CD4-positive, alpha-beta T cell treated with Interleukin-15 for 4 hours (primary cell): ENCODE measurements at regions not wholly inside any gene's neighbourhood (a gene's known extent, or its start where the extent isn't known, plus 50 kb on each side); places are given as distances from the start of the nearest gene placed in this dataset.
"Not testable (repeated sequence)": the region's sequence is repeated elsewhere in the genome, so short reads cannot be mapped to it uniquely, and the experiment has no call there.

Source experiments
- DNase-seq: peaks from one replicate; pipeline ENCODE4 v3.0.0-alpha.2; 2020; ENCODE audit warnings: low spot score

DNA sequence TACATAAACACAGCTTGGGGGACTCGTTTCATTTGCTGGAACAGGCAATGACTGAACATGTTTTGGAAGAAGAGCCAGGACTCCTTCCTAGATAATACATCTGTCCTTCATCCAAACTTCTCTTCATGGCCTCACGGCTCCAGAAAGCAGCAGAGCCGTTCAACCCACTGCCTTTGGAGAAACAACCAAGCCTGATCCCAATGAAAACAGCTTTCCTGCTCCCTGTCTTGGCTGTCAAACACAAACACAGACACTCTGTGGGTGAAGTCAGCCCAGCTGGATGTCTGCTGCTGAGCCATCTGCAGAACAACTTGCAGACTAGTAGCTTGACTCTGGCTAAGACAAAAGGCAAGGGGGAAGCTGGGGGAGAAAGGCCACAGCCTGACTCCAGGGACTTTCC is 345.1 kb upstream of the PSMD7 start:
- no peak for DNase-seq

DNA sequence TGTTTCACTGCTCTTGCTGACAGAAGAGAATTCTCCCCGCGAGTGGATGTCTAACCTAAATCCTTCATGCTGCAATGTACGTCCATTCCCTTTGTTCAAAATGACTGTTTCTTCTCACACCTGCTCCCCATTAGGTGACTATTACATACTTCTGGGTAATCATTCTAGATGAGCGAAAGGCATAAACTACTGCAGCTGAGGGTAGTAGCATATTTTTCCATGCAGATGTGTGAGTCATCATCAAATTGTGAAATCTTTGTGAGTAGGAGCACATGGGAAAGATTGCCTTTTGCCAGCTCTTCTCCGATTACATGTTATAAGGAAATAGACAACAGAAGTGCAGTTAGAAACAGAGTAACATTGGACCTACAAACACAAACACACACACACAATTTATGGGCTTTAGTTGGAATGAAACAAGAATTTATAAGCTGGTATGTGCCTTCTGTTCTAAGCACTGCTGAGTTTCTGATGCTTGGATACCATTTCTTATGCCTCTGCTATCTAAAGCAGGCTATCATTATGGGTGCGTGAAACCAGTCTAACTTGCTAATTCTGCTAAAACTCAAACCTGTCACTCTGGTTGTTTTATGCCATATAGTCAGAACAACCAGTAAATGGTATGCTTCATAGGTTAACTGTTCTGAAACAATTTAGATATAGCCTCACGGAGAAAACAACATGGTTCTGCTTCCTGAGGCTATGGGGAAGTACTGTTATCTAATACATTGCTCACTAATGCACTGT is 346.9 kb upstream of the PSMD7 start:
- no peak for DNase-seq

DNA sequence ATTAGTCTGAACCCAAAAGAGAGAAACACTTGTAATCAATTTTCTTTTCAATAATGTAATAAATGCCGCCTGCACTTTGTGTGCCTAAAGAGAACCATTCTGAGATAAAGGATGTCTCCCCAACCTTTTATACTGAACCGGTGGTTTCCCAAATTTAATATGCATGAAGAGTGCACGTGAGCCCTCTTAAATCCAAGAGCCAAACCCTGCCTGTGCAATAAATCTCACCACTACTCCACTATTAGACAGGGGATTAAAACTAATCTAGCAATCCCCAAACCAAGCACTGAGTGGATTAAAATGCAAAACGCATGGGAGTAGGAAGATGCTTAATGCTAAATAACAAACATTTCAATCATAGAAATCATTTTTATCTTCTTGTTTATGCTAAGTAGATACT is 351.0 kb upstream of the PSMD7 start:
- DNase-seq: no peak

DNA sequence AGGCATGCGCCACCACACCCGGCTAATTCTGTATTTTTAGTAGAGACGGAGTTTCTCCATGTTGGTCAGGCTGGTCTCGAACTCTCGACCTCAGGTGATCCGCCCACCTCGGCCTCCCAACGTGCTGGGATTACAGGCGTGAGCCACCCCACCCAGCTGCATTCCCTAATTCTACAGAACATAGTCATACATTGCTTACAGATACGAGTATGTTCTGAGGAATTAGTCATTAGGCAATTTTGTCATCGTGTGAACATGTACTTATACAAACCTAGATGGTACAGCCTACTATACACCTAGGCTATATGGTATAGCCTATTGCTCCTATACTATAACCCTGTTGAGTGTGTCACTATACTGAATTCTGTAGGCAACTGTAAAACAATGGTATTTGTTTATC is 353.4 kb upstream of the PSMD7 start:
- not testable (repeated sequence) for DNase-seq

DNA sequence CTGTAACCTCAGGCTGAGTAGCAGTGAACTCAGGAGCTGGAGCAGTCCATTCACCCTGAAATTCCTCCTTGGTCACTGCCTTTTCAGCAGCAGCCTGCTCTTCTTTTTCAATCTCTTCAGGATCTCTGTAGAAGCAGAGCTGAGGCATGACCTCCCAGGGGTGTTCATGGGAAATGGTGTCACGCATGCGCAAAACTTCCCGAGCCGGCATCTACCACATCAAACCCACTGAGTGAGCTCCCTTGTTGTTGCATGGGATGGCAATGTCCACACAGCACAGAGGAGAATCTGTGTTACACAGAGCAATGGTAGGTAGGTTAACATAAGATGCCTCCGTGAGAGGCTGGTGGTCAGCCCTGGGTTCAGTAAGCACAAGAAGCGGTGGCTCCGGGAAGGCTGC is 355.8 kb upstream of the PSMD7 start:
- not testable (repeated sequence) for DNase-seq

DNA sequence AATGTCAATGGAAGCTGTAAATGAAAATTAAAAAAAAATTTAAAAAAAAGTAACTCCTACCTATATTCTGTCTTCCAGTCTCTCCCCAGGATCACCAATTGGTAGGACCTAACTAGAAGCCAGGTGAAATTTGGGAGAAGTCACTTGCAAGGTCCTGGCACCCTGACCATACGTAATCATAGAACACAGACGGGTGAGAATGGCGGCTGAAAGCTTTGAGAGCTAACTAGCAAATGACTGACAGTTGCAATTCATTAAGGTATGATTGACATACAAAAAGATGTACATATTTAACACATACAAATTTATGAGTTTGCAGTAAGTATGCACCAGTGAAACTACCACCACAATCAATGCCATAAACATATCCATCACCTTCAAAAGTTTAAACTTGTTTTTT is 372.7 kb upstream of the PSMD7 start:
- no peak for DNase-seq

DNA sequence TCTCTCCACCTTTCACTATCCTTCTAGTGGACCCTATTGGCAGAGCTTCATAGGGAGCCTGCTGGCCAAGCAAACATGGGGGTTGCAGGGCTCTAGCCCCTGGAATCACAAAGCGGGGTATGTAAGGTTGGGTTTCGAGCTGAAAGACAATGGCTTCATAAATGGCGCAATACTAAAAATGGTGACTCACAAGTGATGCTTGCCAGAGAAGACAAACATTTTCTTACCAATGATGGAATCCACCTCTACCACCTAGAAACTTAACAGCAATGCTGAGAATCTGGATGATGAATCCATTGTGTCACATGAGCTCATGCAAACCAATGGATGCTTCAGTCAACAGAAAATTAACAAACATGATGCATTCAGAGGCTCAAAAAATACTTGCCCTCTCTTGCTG is 375.3 kb upstream of the PSMD7 start:
- DNase-seq: no peak

DNA sequence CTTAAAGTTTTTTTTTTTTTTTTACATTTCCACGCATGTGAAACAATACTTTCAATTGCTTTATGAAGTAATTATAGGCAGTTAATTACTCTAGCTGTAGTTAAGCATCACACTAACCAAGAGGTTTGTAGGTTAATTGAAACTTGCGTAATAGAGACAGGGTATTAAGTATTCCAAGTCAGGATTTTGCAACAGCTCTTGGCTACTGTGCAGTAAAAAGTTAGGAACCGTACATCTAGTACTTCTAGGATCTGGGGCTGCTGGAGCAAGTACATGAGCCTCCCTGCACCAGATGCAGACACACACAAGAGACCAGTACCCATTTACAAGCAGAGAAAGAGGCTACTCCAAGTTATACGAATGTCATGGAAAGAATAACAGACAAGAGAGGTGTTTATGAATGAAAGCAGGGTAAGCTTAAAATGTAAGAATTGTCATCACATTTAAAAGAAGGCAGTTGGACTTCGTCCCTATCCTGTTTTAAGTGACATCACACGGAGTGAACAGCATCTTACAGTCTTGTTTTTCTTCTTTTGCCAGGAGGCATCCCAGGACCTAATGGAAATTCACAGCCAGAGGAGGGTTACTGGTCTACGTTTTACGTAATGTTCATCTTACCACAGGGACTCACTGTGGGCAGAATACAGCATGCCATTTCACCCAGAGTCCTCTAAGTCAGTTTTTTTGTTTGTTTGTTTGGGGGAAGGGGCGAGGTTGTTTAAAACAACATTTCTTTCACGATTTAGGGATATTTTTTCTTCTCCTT is 379.6 kb upstream of the PSMD7 start:
- DNase-seq: no peak

DNA sequence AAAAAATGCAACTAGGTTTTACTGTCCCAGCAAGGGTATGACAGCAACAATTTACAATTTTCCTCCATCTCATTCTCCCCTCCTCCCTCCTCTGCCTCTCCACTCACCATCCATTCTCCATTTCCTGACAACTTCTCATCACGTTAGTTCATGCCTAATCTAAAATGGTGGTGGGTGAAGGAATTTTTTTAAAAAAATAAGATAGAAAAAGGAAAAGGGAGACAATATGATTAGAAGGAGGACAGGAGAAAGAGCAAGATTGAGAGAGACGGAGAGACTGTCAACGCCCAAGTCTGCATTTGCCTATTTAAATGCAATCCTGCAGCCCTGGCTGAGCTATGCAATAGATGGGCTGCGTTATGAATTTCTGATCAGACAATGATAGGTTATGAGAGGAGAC is 380.7 kb upstream of the PSMD7 start:
- DNase-seq: no peak

DNA sequence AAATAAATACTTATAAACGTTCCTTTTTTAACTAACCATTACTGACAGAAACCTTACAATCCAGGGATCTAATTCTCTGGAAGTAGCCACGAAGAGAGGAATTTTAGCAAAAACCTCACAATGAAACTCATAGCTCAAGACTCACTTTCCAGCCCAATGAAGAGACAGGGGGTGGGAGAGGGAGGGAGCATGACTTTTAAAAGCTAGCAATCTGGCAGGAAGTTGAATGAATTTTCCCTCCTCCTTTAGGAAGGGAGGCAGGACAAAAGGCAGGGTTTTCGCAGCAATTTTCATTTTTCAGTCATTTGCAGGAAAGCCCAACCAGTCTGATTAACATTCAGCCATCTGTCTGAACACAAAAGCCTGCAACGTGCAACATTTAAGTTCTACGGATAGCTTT is 381.5 kb upstream of the PSMD7 start:
- no peak for DNase-seq

DNA sequence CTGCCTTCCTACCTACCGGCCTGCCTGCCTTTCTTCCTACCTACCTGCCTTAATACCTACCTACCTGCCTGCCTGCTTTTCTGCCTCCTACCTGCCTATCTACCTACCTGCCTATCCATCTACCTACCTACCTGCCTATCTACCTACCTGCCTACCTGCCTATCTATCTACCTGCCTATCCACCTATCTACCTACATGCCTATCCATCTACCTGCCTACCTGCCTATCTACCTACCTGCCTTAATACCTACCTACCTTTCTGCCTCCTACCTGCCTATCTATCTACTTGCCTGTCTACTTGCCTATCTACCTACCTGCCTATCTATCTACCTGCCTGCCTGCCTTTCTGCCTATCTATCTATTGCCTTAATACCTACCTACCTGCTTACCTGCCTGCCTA is 383.8 kb upstream of the PSMD7 start:
- no peak for DNase-seq

DNA sequence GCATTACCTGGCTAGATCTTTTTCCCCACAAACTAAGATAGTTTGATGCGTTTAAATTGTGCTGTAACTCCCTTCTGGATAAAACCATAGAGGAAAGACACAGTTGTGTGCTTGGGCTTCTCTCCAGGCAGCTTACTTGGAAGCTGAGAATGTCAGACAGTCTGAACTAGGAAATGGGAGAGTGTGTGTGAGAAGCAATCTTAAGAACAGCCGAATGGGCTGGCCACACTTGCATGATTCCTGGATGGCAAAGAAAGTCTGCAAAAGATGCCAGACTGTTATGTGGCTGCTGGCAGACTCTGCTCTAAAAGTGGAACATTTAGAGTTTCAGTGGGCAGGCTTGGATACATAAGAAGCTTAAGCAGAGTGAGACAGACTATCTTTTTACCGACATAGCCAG is 384.3 kb upstream of the PSMD7 start:
- no peak for DNase-seq

DNA sequence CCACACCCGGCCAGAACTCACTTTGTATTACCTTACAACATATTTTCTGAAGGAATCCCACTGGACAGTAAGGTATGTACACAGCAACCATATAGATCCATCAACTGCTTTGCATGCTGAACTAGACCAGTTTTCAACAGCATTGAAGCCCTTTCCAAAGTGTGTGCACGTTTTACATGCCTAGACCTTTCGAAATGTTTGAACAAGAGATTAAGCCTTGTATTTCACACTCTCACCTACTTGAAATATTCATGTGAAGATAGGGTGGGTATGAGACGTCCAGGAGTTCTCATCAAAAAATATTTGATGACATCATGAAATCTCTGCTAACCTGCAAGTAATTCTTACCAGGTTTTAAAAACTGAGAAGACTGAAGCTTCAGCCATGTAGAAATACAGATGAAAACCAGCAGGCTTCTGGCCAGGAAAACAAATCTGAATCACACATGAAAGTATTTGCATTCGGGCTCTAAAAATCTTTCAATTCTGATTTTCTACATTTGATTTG is 387.0 kb upstream of the PSMD7 start:
- no peak for DNase-seq

DNA sequence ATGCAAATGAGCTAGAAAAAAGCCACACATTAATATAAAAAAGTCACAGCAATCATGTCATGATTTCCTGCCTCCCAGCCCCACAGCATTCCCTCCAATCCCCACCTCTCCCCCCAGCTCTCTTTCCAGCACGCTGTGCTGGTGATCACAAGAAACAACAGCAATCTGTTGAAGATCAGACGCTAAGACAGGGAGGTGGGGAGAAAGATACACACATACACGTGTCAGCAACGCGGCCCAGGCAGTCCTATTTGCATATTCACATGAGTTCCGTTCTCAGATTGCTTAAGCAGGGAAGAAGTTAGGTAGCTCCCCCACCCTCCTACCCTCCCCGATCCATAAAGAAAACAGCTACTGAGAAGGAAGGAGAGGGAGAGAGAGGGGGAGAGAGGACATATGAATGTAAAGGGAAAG is 405.5 kb upstream of the PSMD7 start:
- DNase-seq: no peak

DNA sequence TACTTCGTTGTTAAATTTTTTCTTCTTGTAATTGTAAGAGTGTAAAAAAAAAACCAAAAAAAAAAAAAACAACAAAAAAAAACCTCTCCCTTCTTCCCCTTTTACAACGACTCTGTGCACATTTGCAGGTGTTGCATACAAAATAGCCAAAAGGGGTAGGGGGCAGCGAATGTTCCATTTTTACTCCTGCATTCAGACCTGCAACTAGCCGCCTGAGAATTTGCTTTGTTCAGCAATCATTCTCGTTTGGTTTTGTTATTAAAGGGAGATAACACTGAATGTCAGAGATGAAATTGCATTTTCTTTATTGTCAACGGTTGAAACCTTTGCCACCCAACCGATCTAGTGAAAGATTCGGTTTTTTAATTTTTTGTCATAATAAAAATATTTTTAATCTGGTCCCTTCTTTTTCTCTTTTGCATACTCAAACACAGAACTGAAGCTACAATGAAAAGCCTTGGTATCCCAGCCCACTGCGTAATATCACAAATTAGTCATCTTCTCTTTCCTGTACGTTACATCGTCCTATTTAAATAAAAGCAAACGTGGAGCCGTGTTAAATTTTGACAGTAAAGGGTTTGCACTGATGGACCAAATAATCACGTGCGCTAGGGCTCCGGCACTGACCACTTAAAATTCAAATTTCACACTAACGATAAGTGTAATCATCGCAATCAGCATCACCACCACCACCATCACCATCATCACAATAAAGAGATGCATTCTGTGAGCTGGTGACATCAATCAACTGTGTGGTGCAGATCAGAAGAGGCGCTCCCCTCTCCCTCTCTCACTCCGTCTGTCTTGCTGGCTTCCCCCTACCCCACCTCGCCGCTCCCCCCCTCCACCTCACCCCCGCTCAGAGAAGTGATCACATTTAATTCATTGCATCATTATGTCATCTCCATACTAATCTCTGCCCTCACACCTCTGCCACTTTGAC is 406.2 kb upstream of the PSMD7 start:
- no peak for DNase-seq

DNA sequence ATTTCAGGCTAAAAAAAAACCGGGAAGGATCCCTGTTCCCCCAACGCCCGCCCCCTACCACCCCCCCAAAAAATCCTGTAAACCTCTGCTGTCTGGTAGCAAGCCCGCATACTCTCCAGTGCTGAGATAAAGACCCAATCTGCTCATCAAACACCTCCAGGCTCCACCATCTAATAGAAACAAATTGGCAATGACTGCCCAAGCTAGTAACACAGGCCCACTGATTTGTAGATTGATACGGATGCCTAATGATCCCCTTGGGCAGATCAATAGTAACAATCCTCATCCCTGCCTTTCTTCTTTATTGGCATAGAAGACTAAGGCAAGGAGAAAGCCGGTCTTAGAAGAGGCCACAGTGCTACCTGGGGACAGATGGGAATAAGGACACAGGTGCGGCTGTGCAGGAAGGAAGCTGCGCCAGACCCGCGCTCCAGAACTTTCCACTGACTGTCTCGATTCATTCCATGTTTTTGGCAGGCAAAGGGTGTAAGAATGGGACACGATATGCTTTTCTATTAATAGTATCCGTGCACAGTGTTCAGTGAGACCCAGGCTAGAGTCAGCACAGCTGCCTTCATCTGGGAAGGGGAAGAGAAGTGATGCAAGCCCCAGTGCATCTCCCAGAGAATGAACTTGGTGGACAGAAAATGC is 407.6 kb upstream of the PSMD7 start:
- no peak for DNase-seq

DNA sequence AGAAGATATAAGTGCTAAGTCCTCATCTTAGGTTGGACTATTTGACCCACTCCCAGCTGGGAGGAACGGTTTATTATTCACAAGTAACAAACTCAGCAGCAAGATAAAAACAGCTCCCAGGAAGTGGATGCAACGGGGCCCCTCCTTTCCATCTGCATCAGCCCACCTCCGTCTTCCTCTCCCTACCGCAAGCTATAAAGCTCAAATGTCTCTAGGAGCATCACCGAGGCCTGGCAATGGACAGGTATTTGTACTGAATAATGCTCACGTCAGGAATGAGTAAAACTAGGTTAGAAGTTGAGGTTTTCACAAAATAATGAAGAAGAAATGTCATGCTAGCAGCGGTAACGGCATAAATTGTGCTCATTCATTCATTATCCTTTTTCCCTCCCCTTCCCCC is 408.7 kb upstream of the PSMD7 start:
- no peak for DNase-seq

DNA sequence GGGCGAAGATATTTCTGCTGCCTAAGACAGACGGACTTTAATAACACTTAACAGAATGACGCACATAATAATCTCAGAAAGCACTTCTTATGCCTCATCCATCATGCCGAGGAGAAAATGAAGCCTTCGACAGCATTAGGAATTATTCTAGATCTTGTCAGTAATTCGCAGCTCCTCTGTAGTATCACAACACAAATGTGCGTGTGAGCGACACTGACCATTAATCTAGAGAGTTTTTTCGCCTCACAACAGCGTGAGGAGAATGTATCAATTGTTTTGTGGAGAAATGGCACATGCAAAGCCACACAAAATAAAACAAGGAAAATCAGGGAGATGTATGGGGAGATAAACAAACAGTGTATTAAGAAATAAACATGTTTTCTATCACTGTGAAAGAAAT is 410.2 kb upstream of the PSMD7 start:
- no peak for DNase-seq

DNA sequence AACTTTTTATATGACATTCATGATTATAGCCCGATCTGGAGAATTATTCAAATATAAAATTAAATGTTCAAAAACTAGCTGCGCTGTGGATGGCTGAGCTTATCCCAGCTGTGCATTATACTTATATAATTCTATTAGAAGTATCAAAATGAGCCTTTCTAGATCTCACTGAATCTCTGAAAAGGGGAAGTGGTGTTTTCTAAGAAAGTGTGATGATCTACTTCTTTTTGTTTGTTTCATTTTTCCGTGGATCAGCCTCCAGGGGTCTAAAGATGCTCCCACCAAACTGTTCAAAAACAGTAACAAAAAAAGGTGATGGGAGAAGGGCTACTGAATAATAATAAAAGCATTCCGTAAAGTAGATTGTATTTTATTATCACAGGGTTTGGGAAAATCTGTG is 411.3 kb upstream of the PSMD7 start:
- no peak for DNase-seq

DNA sequence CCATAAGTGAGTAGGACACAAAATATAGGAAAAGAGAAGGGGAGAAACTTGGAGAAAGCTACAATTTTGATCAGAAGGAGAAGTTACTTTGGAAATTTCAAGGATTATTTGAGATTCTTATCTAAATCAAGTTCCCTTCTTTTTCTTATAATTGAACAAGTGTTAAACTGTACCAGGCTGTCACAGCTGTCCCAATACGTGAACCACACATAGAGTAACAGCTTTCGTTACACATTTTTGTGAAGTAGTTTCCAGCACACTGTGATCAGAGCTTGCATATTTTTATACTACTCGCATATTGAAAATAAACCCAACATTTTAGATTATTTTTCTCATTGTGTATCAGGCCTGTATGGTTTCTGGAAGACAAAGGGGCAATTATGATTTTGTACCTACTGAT is 412.8 kb upstream of the PSMD7 start:
- no peak for DNase-seq

DNA sequence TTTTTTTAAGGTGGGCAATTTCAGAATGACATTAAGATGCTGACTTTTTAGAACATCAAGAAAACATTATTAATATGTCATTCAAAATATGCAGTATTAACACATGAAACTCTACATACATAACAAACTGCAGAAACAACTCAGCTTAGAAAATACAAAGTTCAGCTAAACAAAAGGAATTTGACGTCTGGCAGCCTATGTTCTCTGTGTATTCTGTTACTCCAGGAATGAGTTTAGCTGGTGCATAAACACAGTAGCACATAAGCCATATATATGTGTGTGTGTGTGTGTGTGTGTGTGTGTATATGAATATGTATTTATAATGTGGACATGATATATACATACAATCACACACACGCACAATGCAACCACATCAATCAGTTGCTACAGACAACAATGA is 413.5 kb upstream of the PSMD7 start:
- DNase-seq: no peak

DNA sequence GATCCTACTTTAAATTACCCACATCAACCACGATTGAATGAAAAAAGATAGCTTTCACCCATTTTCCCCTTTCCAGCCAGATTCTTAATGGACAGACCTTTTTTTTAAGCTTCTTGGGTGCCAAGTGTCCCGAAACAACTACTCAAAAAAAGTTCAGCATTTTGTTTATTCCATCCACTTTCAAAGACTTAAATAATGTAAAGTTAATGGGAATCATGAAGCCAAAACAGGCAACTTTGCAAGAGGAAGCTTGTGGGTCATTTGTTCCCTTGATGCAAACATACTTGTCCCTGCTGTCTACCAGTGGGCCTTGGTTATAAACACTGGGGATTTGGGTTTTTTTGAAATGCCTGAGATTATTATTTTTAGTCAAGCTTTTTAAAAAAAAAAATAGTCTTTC is 414.0 kb upstream of the PSMD7 start:
- DNase-seq: no peak
